NT2/D1 (cell line): ENCODE measurements at regions not wholly inside any gene's neighbourhood (a gene's known extent, or its start where the extent isn't known, plus 50 kb on each side); places are given as distances from the start of the nearest gene placed in this dataset.

Source experiments
- SUZ12 ChIP-seq: IDR thresholded peaks from 2 replicates; pipeline ENCODE4 v1.6.1; 2011; ENCODE audit not compliant: insufficient read length, insufficient read depth; ENCODE audit errors: extremely low read depth
- YY1 ChIP-seq: IDR thresholded peaks from 2 replicates; pipeline ENCODE4 v1.6.1; 2011; ENCODE audit not compliant: insufficient read length, insufficient read depth

GRCh38 chr3:41029356-41029755, 169.9 kb upstream of the CTNNB1 start:
- TF ChIP-seq SUZ12 = no peak
- no peak for TF ChIP-seq YY1
